Osteocyte (in vitro differentiated cells): ENCODE measurements at regions not wholly inside any gene's neighbourhood (a gene's known extent, or its start where the extent isn't known, plus 50 kb on each side); places are given as distances from the start of the nearest gene placed in this dataset.

ENCODE experiments used
- DNase-seq: peaks from one replicate; pipeline ENCODE4 v3.0.0; 2021; ENCODE audit warnings: mixed read lengths; ENCODE audit not compliant: unreplicated experiment; ENCODE audit errors: extremely low spot score
- H3K27ac Mint-ChIP-seq: one replicate; pipeline ENCODE4 v1.8.0; 2021; ENCODE audit warnings: mild to moderate bottlenecking, mixed read lengths; ENCODE audit not compliant: unreplicated experiment
- H3K27me3 Mint-ChIP-seq: one replicate; pipeline ENCODE4 v1.8.0; 2021; ENCODE audit warnings: mixed read lengths; ENCODE audit not compliant: unreplicated experiment
- H3K36me3 Mint-ChIP-seq: one replicate; pipeline ENCODE4 v1.8.0; 2021; ENCODE audit warnings: mixed read lengths; ENCODE audit not compliant: unreplicated experiment
- H3K4me1 Mint-ChIP-seq: one replicate; pipeline ENCODE4 v1.8.0; 2021; ENCODE audit warnings: mixed read lengths; ENCODE audit not compliant: unreplicated experiment
- H3K4me3 Mint-ChIP-seq: one replicate; pipeline ENCODE4 v1.8.0; 2021; ENCODE audit warnings: mild to moderate bottlenecking, moderate library complexity, mixed read lengths; ENCODE audit not compliant: unreplicated experiment
- H3K9me3 Mint-ChIP-seq: one replicate; pipeline ENCODE4 v1.8.0; 2021; ENCODE audit warnings: mixed read lengths; ENCODE audit not compliant: unreplicated experiment
- CTCF ChIP-seq: fragments of 200-600 bp; sonication (generic); IDR thresholded peaks from 2 replicates; pipeline ENCODE4 v1.5.0; 2021; ENCODE audit warnings: antibody characterized with exemption, mild to moderate bottlenecking, moderate library complexity

DNA sequence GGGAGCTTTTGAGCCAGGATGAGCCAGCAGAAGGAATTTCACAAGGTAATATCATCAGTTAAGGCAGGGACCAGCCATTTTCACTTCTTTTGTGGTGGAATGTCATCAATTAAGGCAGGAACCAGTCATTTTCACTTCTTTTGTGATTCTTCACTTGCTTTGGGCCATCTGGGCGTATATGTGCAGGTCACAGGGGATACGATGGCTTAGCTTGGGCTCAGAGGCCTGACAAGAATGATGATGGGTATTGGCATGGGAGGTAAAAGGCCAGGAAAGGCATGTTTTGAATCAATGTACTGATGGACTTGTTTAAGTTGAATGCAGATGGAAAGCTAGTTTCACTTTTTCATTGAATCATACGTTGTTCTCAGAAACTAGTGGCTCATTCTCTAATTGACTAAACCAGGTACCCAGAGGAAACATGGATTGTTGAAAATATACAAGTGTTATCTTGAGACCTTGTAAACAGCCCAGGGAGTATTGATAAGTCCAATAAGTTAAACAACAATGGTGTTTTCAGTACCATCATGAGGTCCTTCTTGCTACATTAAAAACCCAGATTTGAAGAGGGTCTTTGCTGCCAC lies 1672.5 kb upstream of the DDX18 start:
- Mint-ChIP-seq H3K4me3 (no peak overlapping the region), H3K4me1 (no peaks in the 10 kb centered on the region), H3K27ac (no peak overlapping the region), H3K36me3 (no peaks in the 10 kb centered on the region), H3K9me3 (peaks cover 56% of the 10 kb centered on the region), H3K27me3 (no peaks in the 10 kb centered on the region)
- DNase-seq = no peak
- TF ChIP-seq CTCF = no peak

DNA sequence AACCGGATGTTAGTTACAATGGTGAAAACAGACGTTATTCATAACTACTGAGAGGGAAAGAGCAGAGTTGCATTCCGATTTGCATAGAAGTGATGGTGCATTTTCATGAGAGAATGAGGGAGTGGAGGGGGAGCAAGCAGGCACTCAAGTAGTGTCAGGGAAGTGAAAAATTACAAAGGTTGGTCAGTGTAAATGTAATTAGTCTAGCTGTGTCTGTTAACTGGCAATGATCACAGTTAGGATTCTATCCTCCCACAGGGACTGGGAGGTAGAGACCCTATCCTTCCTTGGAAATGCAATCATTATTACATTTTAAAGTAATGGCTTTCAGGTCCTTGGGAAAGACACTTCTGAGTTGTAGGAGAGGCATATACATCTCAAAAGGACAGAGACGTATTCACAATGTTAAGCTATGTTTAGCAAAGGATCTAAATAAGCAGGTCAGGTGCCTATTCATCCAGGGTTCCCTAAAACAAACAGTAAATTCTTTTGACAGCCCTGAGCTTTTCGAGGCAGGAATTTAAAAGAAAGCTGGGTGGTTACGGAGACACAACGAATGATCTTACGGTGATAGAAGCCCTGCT lies 1671.8 kb upstream of the DDX18 start:
- Mint-ChIP-seq H3K27me3 (no peaks in the 10 kb centered on the region), H3K36me3 (no peaks in the 10 kb centered on the region), H3K27ac (no peak overlapping the region), H3K9me3 (peaks cover 50% of the 10 kb centered on the region), H3K4me3 (no peak overlapping the region), H3K4me1 (no peaks in the 10 kb centered on the region)
- no peak for DNase-seq
- no peak for TF ChIP-seq CTCF

GRCh38 chr2:116145031-116145430 lies 1669.5 kb upstream of the DDX18 start:
- H3K27ac Mint-ChIP-seq = no peak overlapping the region
- H3K27me3 Mint-ChIP-seq = no peaks in the 10 kb centered on the region
- H3K4me1 Mint-ChIP-seq = no peaks in the 10 kb centered on the region
- no peaks in the 10 kb centered on the region for H3K36me3 Mint-ChIP-seq
- DNase-seq = no peak
- H3K4me3 Mint-ChIP-seq = no peak overlapping the region
- no peak for TF ChIP-seq CTCF
- peaks cover 49% of the 10 kb centered on the region for H3K9me3 Mint-ChIP-seq

GRCh38 chr2:116148361-116148760 lies 1666.1 kb upstream of the DDX18 start:
- no peak for DNase-seq
- no peak for TF ChIP-seq CTCF
- H3K4me3 Mint-ChIP-seq = no peak overlapping the region
- H3K4me1 Mint-ChIP-seq = no peaks in the 10 kb centered on the region
- H3K27me3 Mint-ChIP-seq = no peaks in the 10 kb centered on the region
- H3K36me3 Mint-ChIP-seq = no peaks in the 10 kb centered on the region
- peaks cover 48% of the 10 kb centered on the region for H3K9me3 Mint-ChIP-seq
- no peak overlapping the region for H3K27ac Mint-ChIP-seq

GRCh38 chr2:116153729-116154128 lies 1660.8 kb upstream of the DDX18 start:
- no peak overlapping the region for H3K27ac Mint-ChIP-seq
- H3K27me3 Mint-ChIP-seq = no peaks in the 10 kb centered on the region
- TF ChIP-seq CTCF = no peak
- no peaks in the 10 kb centered on the region for H3K36me3 Mint-ChIP-seq
- no peak overlapping the region for H3K4me3 Mint-ChIP-seq
- peaks cover 55% of the 10 kb centered on the region for H3K9me3 Mint-ChIP-seq
- DNase-seq = no peak
- H3K4me1 Mint-ChIP-seq = no peaks in the 10 kb centered on the region
